HG03460 (cell line): ENCODE measurements at regions not wholly inside any gene's neighbourhood (a gene's known extent, or its start where the extent isn't known, plus 50 kb on each side); places are given as distances from the start of the nearest gene placed in this dataset.
A peak's percentile ranks its signal among the peaks of the same experiment; 100 is the strongest.

Source experiments
- ATAC-seq: cut with Tn5 transposase; IDR thresholded peaks from one replicate; pipeline ENCODE4 v1.9.1; 2021; ENCODE audit not compliant: unreplicated experiment

GRCh38 chr6:6781172-6781872 lies 192.8 kb downstream of the LY86 start:
- no peak for ATAC-seq

GRCh38 chr6:6781873-6782227 lies 193.3 kb downstream of the LY86 start:
- no peak for ATAC-seq

- ATAC-seq, result no peak
Measured at GRCh38 chr6:6783721-6784120, 195.2 kb downstream of the LY86 start.

- ATAC-seq, result no peak
Measured at GRCh38 chr6:6784514-6785162, 196.1 kb downstream of the LY86 start.

- ATAC-seq, result no peak
Measured at GRCh38 chr6:6785163-6785521, 196.6 kb downstream of the LY86 start.

- ATAC-seq, result no peak
Measured at GRCh38 chr6:6788394-6789032, 200.0 kb downstream of the LY86 start.

- ATAC-seq, result no peak
Measured at GRCh38 chr6:6790393-6790792, 201.9 kb downstream of the LY86 start.

GRCh38 chr6:6790891-6791290 lies 202.4 kb downstream of the LY86 start:
- ATAC-seq, result no peak

GRCh38 chr6:6793388-6794250 lies 205.1 kb downstream of the LY86 start:
- no peak for ATAC-seq

GRCh38 chr6:6795393-6795792 lies 206.9 kb downstream of the LY86 start:
- ATAC-seq, result no peak

- ATAC-seq, result no peak
Measured at GRCh38 chr6:6796818-6797217, 208.3 kb downstream of the LY86 start.

- no peak for ATAC-seq
Measured at GRCh38 chr6:6798448-6798860, 209.9 kb downstream of the LY86 start.

- no peak for ATAC-seq
Measured at GRCh38 chr6:6801005-6801335, 212.4 kb downstream of the LY86 start.

- ATAC-seq, result no peak
Measured at GRCh38 chr6:6801635-6802218, 213.2 kb downstream of the LY86 start.

- peak; percentile 77 for ATAC-seq
Measured at GRCh38 chr6:6803180-6803977, 214.9 kb downstream of the LY86 start.

GRCh38 chr6:6804843-6805615 lies 216.5 kb downstream of the LY86 start:
- no peak for ATAC-seq

- ATAC-seq, result no peak
Measured at GRCh38 chr6:6806844-6807518, 218.5 kb downstream of the LY86 start.

GRCh38 chr6:6808343-6808742 lies 219.8 kb downstream of the LY86 start:
- no peak for ATAC-seq

GRCh38 chr6:6808915-6809314 lies 220.4 kb downstream of the LY86 start:
- ATAC-seq, result no peak
